ENCODE measurements at regions not wholly inside any gene's neighbourhood (a gene's known extent, or its start where the extent isn't known, plus 50 kb on each side); places are given as distances from the start of the nearest gene placed in this dataset.

DNA sequence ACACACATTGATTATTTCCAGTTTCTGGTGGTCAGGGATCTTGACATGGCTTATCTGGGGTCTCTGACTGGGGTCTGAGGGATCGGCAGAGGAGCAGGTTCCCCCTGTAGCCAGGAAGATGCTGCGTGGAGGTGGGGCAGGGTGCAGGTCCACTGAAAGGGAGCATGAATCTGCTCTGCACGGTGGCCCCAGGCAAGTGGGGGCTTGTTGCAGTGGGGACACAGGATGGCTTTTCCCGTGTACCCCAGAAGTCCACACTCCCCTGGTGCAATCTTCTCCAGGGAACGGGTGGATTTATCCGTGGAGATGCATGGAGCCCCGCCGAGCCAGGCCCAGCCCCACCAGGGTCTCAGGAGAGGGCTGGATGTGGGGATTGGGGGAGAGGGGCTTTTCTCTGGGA lies 210.4 kb upstream of the C14orf180 start:
- Mint-ChIP-seq H3K9me3 (peaks cover 6% of the 10 kb centered on the region), H3K4me1 (peaks cover 4% of the 10 kb centered on the region; the same call in 1 of the 2 replicates), H3K36me3 (no peaks in the 10 kb centered on the region), H3K4me3 (no peak overlapping the region), H3K27ac (no peak overlapping the region), H3K27me3 (ENCODE audit: low read depth) (no peaks in the 10 kb centered on the region; the same call in 1 of the 2 replicates)
- ATAC-seq, result no peak
- POLR2A ChIA-PET, result no interaction called here
- DNase-seq (ENCODE audit: low spot score), result no peak
- TF ChIP-seq ZNF219 (CRISPR knock-in tag; IDR thresholded peaks at IDR 0.05; ENCODE audit: borderline replicate concordance), result no peak
- no peak for TF ChIP-seq CBFB (CRISPR knock-in tag; IDR thresholded peaks at IDR 0.05; ENCODE audit: low read depth)
- TF ChIP-seq MYBL2 (CRISPR knock-in tag; IDR thresholded peaks at IDR 0.05), result no peak
- TF ChIP-seq, protein P1, sequence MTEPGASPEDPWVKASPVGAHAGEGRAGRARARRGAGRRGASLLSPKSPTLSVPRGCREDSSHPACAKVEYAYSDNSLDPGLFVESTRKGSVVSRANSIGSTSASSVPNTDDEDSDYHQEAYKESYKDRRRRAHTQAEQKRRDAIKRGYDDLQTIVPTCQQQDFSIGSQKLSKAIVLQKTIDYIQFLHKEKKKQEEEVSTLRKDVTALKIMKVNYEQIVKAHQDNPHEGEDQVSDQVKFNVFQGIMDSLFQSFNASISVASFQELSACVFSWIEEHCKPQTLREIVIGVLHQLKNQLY (CRISPR knock-in tag; IDR thresholded peaks at IDR 0.05), result no peak
- TF ChIP-seq, protein P2, sequence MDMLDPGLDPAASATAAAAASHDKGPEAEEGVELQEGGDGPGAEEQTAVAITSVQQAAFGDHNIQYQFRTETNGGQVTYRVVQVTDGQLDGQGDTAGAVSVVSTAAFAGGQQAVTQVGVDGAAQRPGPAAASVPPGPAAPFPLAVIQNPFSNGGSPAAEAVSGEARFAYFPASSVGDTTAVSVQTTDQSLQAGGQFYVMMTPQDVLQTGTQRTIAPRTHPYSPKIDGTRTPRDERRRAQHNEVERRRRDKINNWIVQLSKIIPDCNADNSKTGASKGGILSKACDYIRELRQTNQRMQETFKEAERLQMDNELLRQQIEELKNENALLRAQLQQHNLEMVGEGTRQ (CRISPR knock-in tag; IDR thresholded peaks at IDR 0.05), result no peak
- no peak for TF ChIP-seq ZNF416 (CRISPR knock-in tag; IDR thresholded peaks at IDR 0.05)
- no peak for TF ChIP-seq TCF7 (CRISPR knock-in tag; IDR thresholded peaks at IDR 0.05; ENCODE audit: low read depth)
- TF ChIP-seq SMAD4 (CRISPR knock-in tag; IDR thresholded peaks at IDR 0.05), result no peak
- no peak for TF ChIP-seq EMX1 (CRISPR knock-in tag; IDR thresholded peaks at IDR 0.05)
- TF ChIP-seq, protein P3, sequence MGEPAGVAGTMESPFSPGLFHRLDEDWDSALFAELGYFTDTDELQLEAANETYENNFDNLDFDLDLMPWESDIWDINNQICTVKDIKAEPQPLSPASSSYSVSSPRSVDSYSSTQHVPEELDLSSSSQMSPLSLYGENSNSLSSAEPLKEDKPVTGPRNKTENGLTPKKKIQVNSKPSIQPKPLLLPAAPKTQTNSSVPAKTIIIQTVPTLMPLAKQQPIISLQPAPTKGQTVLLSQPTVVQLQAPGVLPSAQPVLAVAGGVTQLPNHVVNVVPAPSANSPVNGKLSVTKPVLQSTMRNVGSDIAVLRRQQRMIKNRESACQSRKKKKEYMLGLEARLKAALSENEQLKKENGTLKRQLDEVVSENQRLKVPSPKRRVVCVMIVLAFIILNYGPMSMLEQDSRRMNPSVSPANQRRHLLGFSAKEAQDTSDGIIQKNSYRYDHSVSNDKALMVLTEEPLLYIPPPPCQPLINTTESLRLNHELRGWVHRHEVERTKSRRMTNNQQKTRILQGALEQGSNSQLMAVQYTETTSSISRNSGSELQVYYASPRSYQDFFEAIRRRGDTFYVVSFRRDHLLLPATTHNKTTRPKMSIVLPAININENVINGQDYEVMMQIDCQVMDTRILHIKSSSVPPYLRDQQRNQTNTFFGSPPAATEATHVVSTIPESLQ (CRISPR knock-in tag; IDR thresholded peaks at IDR 0.05), result no peak
- TF ChIP-seq, protein P4, sequence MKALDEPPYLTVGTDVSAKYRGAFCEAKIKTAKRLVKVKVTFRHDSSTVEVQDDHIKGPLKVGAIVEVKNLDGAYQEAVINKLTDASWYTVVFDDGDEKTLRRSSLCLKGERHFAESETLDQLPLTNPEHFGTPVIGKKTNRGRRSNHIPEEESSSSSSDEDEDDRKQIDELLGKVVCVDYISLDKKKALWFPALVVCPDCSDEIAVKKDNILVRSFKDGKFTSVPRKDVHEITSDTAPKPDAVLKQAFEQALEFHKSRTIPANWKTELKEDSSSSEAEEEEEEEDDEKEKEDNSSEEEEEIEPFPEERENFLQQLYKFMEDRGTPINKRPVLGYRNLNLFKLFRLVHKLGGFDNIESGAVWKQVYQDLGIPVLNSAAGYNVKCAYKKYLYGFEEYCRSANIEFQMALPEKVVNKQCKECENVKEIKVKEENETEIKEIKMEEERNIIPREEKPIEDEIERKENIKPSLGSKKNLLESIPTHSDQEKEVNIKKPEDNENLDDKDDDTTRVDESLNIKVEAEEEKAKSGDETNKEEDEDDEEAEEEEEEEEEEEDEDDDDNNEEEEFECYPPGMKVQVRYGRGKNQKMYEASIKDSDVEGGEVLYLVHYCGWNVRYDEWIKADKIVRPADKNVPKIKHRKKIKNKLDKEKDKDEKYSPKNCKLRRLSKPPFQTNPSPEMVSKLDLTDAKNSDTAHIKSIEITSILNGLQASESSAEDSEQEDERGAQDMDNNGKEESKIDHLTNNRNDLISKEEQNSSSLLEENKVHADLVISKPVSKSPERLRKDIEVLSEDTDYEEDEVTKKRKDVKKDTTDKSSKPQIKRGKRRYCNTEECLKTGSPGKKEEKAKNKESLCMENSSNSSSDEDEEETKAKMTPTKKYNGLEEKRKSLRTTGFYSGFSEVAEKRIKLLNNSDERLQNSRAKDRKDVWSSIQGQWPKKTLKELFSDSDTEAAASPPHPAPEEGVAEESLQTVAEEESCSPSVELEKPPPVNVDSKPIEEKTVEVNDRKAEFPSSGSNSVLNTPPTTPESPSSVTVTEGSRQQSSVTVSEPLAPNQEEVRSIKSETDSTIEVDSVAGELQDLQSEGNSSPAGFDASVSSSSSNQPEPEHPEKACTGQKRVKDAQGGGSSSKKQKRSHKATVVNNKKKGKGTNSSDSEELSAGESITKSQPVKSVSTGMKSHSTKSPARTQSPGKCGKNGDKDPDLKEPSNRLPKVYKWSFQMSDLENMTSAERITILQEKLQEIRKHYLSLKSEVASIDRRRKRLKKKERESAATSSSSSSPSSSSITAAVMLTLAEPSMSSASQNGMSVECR (CRISPR knock-in tag; IDR thresholded peaks at IDR 0.05; ENCODE audit: borderline replicate concordance), result no peak
- TF ChIP-seq, protein P5, sequence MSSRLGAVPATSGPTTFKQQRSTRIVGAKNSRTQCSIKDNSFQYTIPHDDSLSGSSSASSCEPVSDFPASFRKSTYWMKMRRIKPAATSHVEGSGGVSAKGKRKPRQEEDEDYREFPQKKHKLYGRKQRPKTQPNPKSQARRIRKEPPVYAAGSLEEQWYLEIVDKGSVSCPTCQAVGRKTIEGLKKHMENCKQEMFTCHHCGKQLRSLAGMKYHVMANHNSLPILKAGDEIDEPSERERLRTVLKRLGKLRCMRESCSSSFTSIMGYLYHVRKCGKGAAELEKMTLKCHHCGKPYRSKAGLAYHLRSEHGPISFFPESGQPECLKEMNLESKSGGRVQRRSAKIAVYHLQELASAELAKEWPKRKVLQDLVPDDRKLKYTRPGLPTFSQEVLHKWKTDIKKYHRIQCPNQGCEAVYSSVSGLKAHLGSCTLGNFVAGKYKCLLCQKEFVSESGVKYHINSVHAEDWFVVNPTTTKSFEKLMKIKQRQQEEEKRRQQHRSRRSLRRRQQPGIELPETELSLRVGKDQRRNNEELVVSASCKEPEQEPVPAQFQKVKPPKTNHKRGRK (CRISPR knock-in tag; IDR thresholded peaks at IDR 0.05; ENCODE audit: borderline replicate concordance), result no peak
- TF ChIP-seq NR2C2 (CRISPR knock-in tag; IDR thresholded peaks at IDR 0.05), result no peak
- no peak for TF ChIP-seq GRHL2 (CRISPR knock-in tag; IDR thresholded peaks at IDR 0.05; ENCODE audit: insufficient replicate concordance, severe bottlenecking)
- TF ChIP-seq, protein P6, sequence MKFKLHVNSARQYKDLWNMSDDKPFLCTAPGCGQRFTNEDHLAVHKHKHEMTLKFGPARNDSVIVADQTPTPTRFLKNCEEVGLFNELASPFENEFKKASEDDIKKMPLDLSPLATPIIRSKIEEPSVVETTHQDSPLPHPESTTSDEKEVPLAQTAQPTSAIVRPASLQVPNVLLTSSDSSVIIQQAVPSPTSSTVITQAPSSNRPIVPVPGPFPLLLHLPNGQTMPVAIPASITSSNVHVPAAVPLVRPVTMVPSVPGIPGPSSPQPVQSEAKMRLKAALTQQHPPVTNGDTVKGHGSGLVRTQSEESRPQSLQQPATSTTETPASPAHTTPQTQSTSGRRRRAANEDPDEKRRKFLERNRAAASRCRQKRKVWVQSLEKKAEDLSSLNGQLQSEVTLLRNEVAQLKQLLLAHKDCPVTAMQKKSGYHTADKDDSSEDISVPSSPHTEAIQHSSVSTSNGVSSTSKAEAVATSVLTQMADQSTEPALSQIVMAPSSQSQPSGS (CRISPR knock-in tag; IDR thresholded peaks at IDR 0.05; ENCODE audit: borderline replicate concordance, low read depth), result no peak
- TF ChIP-seq, protein P7, sequence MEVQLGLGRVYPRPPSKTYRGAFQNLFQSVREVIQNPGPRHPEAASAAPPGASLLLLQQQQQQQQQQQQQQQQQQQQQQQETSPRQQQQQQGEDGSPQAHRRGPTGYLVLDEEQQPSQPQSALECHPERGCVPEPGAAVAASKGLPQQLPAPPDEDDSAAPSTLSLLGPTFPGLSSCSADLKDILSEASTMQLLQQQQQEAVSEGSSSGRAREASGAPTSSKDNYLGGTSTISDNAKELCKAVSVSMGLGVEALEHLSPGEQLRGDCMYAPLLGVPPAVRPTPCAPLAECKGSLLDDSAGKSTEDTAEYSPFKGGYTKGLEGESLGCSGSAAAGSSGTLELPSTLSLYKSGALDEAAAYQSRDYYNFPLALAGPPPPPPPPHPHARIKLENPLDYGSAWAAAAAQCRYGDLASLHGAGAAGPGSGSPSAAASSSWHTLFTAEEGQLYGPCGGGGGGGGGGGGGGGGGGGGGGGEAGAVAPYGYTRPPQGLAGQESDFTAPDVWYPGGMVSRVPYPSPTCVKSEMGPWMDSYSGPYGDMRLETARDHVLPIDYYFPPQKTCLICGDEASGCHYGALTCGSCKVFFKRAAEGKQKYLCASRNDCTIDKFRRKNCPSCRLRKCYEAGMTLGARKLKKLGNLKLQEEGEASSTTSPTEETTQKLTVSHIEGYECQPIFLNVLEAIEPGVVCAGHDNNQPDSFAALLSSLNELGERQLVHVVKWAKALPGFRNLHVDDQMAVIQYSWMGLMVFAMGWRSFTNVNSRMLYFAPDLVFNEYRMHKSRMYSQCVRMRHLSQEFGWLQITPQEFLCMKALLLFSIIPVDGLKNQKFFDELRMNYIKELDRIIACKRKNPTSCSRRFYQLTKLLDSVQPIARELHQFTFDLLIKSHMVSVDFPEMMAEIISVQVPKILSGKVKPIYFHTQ (CRISPR knock-in tag; IDR thresholded peaks at IDR 0.05), result no peak
- TF ChIP-seq SOX15 (CRISPR knock-in tag; IDR thresholded peaks at IDR 0.05), result no peak
- CTCF ChIA-PET, result interaction anchor here (1.6 kb wide), 1 partner anchor 140 kb away, joined by 15 read pairs; no protein-coding TSS in a partner anchor

All from WTC11 (cell line).